Heart right ventricle (tissue), 16 donors: ENCODE measurements at regions not wholly inside any gene's neighbourhood (a gene's known extent, or its start where the extent isn't known, plus 50 kb on each side); places are given as distances from the start of the nearest gene placed in this dataset.

Experiments
- ATAC-seq, 8 donors: fragments of 200-7000 bp; cut with Tn5 transposase; one replicate each; pipeline ENCODE4 v1.9.1; 2020; ENCODE audit warnings: mild to moderate bottlenecking in 8 of 8, moderate library complexity in 8 of 8, moderate number of reproducible peaks in 1 of 8
- DNase-seq, 2 donors: peaks; one replicate each; pipeline ENCODE4 v3.0.0-alpha.2; 2020
- H3K27ac ChIP-seq, 10 donors: fragments of 200-600 bp; sonication (generic) in 2 of 10; one replicate each; pipeline versions ENCODE4 v1.5.0 to v1.8.0; 2020 to 2022; ENCODE audit warnings: mild to moderate bottlenecking in 3 of 10
- H3K27me3 ChIP-seq, 7 donors: fragments of 200-600 bp; one replicate each; pipeline ENCODE4 v1.8.0; 2021 to 2022; ENCODE audit warnings: mild to moderate bottlenecking in 2 of 7
- H3K36me3 ChIP-seq, 9 donors: fragments of 200-600 bp; sonication (generic) in 1 of 9; one replicate each; pipeline versions ENCODE4 v1.5.0 to v1.8.0; 2020 to 2022; ENCODE audit warnings: mild to moderate bottlenecking in 2 of 9
- H3K4me1 ChIP-seq, 9 donors: fragments of 200-600 bp; sonication (generic) in 1 of 9; one replicate each; pipeline versions ENCODE4 v1.5.0 to v1.8.0; 2020 to 2022; ENCODE audit warnings: mild to moderate bottlenecking in 4 of 9
- H3K4me3 ChIP-seq, 10 donors: fragments of 200-600 bp; sonication (generic) in 2 of 10; one replicate each; pipeline versions ENCODE4 v1.5.0 to v1.8.0; 2020 to 2022; ENCODE audit warnings: mild to moderate bottlenecking in 7 of 10, moderate library complexity in 2 of 10
- H3K9me3 ChIP-seq, 11 donors: fragments of 200-600 bp in 10 of 11; sonication (generic) in 2 of 11; one replicate each; pipeline versions ENCODE4 v1.5.0 to v1.8.0; 2013 to 2022; ENCODE audit warnings: mild to moderate bottlenecking in 2 of 11, control low read depth in 1 of 11, moderate library complexity in 1 of 11
- CTCF ChIP-seq, 9 donors: fragments of 200-600 bp; sonication (generic) in 2 of 9; IDR thresholded peaks; one replicate each; pipeline versions ENCODE4 v1.5.0 to v1.8.0; 2021 to 2022; ENCODE audit warnings: antibody characterized with exemption in 9 of 9, mild to moderate bottlenecking in 5 of 9, moderate library complexity in 1 of 9
- WGBS, 2 donors: extraction: QIAGEN DNeasy Blood & Tissue Kit; methylation state at CpG; one replicate each; pipeline ENCODE4 v1.1.7; 2013; ENCODE audit warnings: inconsistent platforms in 1 of 2; 5-methylcytosine and 5-hydroxymethylcytosine counted together
- intact Hi-C, 10 donors: fragments of 100-400 bp; cut with DNase I; formaldehyde crosslinking; loops; one replicate each; pipeline versions ENCODE4 v1.11.1 to v1.14.2; 2022
- donor health status: Arrhythmogenic right ventricular cardiomyopathy.
- donor health status: ischemic (EF 13 %, LVEDD 7.1; RV severe dilation, severe dysfunction).
- donor health status: healthy with polysubstance abuse.
- donor health status: DM: no; HTN: yes; CAD: no.
- donor health status: DM: no; HTN: no; CAD: no.
- donor health status: ischemic (EF 25% LVEDD 6.9; RV normal size, moderate dysfunction).
- donor health status: ischemic (EF 25% LVEDD 5.7; RV mildly dilated, moderate dysfunction).
- donor health status: healthy.
- donor health status: DM: yes; HTN: yes; CAD: no.
- donor health status: Ischemic cardiomyopathy.
- donor health status: ischemic (EF 35%, LVEDD 5.7; RV mildly dilated, moderate dysfunction).
- donor health status: nonischemic (EF 11% LVEDD 7.7; RV severe dilation, severe dysfunction).
- donor health status: DM: yes; HTN: yes; CAD: no.
- donor health status: PGD.
- donor health status: ischemic (EF 29% LVEDD 5.4; RV normal size, mild dysfunction).
- donor health status: nonischemic (EF 23%, LVEDD 6.1; RV moderate dilation, normal function).

DNA sequence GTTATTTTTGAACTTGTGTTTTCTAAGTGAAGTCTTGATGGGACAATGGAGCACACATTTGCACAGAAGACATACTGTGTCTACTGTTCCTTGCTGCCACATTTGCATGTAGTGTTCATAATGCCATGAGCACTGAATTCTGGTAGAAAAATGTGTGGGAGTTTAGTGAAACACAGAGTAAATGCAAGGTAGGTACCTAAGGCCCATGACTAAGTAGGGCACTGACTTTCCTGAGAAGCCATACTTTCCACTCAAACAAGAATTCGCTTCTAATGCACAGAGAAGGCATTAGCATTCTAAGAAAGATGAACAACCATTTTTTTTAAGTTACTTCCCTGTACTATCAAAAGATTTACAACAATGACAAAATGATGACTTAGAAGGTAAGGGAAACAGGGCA, 282.2 kb downstream of the MAN2A1 start:
- no peaks in the 10 kb centered on the region for H3K27me3 ChIP-seq
- no peaks in the 10 kb centered on the region for H3K4me1 ChIP-seq
- ATAC-seq (no peak), DNase-seq (no peak)
- intact Hi-C loops = no loop called here
- H3K36me3 ChIP-seq = no peaks in the 10 kb centered on the region
- no peaks in the 10 kb centered on the region for H3K9me3 ChIP-seq
- TF ChIP-seq CTCF (IDR thresholded peaks at IDR 0.05) = no peak
- no peak overlapping the region for H3K27ac ChIP-seq
- H3K4me3 ChIP-seq = no peak overlapping the region
- 93 to 100% methylated on average over 1 of the region's 1 CpG for WGBS, 2 donors

DNA sequence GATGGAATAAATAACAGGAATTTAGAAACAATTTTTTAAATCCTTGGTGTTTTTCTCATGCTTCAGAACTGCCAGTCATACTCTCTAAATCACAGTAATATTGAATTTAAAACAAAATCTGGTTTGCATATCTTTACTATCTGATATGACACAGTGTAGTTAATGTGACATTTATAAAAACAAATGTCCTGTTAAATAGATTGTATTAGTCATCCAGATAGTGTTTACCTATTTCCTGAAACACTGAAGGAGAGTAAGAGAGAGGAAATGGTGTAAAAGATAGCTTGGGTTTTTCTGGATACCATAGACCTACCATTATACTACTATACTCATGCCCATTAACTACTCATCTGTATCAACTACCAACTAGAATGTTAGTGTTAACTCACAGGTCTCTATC, 292.3 kb downstream of the MAN2A1 start:
- no peak for TF ChIP-seq CTCF (IDR thresholded peaks at IDR 0.05)
- Histone ChIP-seq H3K9me3 (no peaks in the 10 kb centered on the region), H3K4me1 (peaks cover 0 to 3% (median 0%) of the 10 kb centered on the region in 9 donors), H3K27me3 (no peaks in the 10 kb centered on the region), H3K27ac (no peak overlapping the region), H3K36me3 (no peaks in the 10 kb centered on the region), H3K4me3 (no peak overlapping the region)
- no peak for ATAC-seq
- no peak for DNase-seq
- intact Hi-C loops = no loop called here

DNA sequence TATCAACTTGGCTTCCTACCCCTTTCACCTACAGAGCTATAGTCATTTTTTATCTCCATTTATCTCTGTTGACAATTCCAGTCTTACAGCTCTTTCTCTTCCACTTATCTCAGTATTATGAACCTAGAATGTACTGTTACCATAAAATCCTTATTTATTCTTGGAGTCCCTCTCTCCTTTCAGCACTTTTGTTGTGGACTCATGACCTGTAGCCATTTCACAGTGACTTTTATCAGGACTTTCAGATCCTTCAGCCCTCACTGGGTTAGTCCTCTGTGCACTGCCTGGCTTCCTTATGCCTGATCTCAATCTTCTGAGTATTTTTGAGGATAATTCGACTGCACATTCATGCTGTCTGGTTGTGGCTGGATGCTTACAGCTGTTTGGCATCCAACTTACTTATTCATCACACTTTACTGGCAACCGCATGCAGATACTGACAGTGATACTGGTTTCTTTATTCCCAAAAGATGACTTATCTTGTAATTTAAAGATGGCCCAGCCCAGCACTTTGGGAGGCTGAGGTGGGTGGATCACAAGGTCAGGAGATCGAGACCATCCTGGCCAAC, 293.3 kb downstream of the MAN2A1 start:
- DNase-seq = no peak
- intact Hi-C loops = no loop called here
- no peak overlapping the region for H3K4me3 ChIP-seq
- ATAC-seq = no peak
- no peaks in the 10 kb centered on the region for H3K27me3 ChIP-seq
- H3K27ac ChIP-seq = no peak overlapping the region
- no peak for TF ChIP-seq CTCF (IDR thresholded peaks at IDR 0.05)
- no peaks in the 10 kb centered on the region for H3K9me3 ChIP-seq
- no peaks in the 10 kb centered on the region for H3K36me3 ChIP-seq
- peaks cover 0 to 13% (median 6%) of the 10 kb centered on the region in 9 donors for H3K4me1 ChIP-seq
- 73 to 77% methylated on average over 3 of the region's 3 CpGs for WGBS, 2 donors

- peaks cover 0 to 21% (median 7%) of the 10 kb centered on the region in 9 donors for H3K4me1 ChIP-seq
- TF ChIP-seq CTCF (IDR thresholded peaks at IDR 0.05) = no peak
- H3K4me3 ChIP-seq = no peak overlapping the region
- DNase-seq = no peak
- H3K27me3 ChIP-seq = no peaks in the 10 kb centered on the region
- no peaks in the 10 kb centered on the region for H3K9me3 ChIP-seq
- WGBS, 2 donors = 85 to 88% methylated on average over 2 of the region's 2 CpGs
- no peak overlapping the region for H3K27ac ChIP-seq
- intact Hi-C loops = no loop called here
- ATAC-seq = no peak
- no peaks in the 10 kb centered on the region for H3K36me3 ChIP-seq
These were observed 297.0 kb downstream of the MAN2A1 start for GRCh38 chr5:109986726-109987125.
